Sciatic nerve (tissue), 2 donors: ENCODE measurements at regions not wholly inside any gene's neighbourhood (a gene's known extent, or its start where the extent isn't known, plus 50 kb on each side); places are given as distances from the start of the nearest gene placed in this dataset.

Experiments
- ATAC-seq: fragments of 200-7000 bp; cut with Tn5 transposase; one replicate; pipeline ENCODE4 v1.9.1; 2020; ENCODE audit warnings: mild to moderate bottlenecking, moderate library complexity
- DNase-seq: peaks from one replicate; pipeline ENCODE4 v3.0.0-alpha.2; 2020; ENCODE audit warnings: low spot score
- intact Hi-C: fragments of 100-400 bp; cut with DNase I; formaldehyde crosslinking; loops from one replicate; pipeline ENCODE4 v1.14.2; 2022
- donor health status: DM: no; HTN: no; CAD: no.
- donor health status: DM: no; HTN: no; CAD: no.

GRCh38 chr6:99093456-99094190 lies 145.9 kb upstream of the FBXL4 start:
- no peak for DNase-seq
- intact Hi-C loops = no loop called here

GRCh38 chr6:99092461-99092860 lies 144.7 kb upstream of the FBXL4 start:
- no peak for ATAC-seq
- intact Hi-C loops = no loop called here
- DNase-seq = no peak

More at GRCh38 chr6:99093456-99094190, 145.9 kb upstream of the FBXL4 start:
- no peak for ATAC-seq

DNA sequence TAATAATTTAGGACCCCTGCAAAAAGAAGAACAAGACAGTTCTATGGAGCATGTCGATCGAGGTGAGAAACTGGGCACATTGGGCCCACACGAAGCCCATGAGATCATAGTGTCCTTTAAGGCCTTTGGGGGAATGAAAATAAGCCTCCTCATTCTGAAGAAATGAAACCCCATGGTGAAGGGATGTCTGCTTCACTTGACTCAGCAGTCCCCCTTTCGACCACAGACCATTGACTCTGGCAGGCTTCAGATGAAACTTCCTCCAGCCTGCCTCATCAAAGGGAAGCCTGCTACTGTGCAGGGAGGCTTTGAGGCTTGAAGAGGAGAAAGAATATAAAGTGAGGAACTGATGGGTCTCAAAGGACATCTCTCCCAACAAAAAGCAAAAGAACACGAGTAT lies 144.2 kb upstream of the FBXL4 start:
- intact Hi-C loops = no loop called here
- DNase-seq = no peak
- no peak for ATAC-seq

- ATAC-seq (no peak), DNase-seq (no peak)
- intact Hi-C loops = no loop called here
These were observed 132.4 kb upstream of the FBXL4 start for GRCh38 chr6:99080191-99080590.

DNA sequence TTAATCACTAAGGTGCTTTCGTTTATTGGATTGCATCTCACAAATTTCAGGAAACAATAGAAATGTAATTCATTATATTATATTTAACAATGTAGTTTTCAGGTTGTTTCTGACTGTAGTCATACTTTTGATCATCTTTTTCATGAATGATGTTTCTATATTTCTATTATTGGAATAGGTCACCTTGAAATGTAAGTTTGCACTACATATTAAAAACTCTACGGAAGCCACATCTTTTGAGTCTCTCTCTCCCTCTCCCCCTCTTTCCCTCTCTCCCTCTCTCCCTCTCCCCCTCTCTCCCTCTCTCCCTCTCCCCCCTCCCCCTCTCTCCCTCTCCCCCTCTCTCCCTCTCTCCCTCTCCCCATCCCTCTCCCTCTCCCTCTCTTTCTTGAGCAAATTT lies 131.3 kb upstream of the FBXL4 start:
- intact Hi-C loops = no loop called here
- no peak for ATAC-seq

GRCh38 chr6:99073223-99073622 lies 125.5 kb upstream of the FBXL4 start:
- ATAC-seq (no peak), DNase-seq (no peak)
- intact Hi-C loops = no loop called here

More for the DNA sequence above, 131.3 kb upstream of the FBXL4 start:
- DNase-seq = no peak

- ATAC-seq = no peak
- intact Hi-C loops = no loop called here
- no peak for DNase-seq
These were observed 118.3 kb upstream of the FBXL4 start for GRCh38 chr6:99066044-99066443.

GRCh38 chr6:99064834-99065233 lies 117.1 kb upstream of the FBXL4 start:
- intact Hi-C loops = no loop called here
- ATAC-seq (no peak), DNase-seq (no peak)

DNA sequence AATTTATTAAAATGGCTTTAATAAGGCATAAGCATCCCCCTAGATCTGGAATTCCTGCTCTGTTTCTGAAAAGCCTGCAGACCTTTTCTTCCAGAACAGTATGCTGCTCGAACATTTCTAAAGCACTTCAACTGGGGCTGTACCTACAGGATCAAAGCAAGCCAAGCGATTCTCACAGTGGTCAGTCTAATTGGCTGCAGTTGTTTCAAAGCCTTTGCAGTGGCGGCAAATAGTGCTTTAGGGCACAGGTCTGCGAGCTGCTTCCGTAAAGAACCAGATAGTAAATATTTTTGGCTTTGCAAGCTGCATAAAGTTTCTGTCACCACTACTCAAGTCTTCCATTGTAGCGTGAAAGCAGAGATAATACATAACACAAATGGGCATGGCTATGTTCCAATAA lies 88.9 kb upstream of the FBXL4 start:
- DNase-seq = no peak
- intact Hi-C loops = no loop called here
- ATAC-seq = no peak

- DNase-seq (no peak), ATAC-seq (no peak)
- intact Hi-C loops = no loop called here
These were observed 84.7 kb upstream of the FBXL4 start for GRCh38 chr6:99032396-99032795.

DNA sequence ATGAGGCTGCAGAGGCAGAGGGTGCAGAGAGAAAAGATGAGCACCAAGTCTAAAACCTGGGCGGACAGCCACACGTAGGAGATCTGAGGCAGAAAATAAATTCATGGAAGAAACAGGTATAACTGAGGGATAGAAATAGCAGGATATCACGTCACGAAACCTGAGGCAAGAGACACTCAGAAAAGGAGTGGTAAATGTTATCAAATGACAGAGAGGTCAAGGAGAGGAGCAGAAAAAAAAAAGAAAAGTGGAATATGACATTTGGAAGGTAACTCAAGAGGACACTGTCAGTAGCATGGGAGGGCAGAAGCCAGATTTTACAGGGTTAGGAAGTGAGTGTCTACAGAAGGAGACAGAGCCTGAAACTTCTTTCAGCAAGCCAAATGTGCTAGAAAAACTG lies 84.2 kb upstream of the FBXL4 start:
- ATAC-seq (no peak), DNase-seq (no peak)
- intact Hi-C loops = no loop called here

- DNase-seq (no peak), ATAC-seq (no peak)
- intact Hi-C loops = no loop called here
These were observed 83.2 kb upstream of the FBXL4 start for GRCh38 chr6:99030915-99031314.

- no peak for DNase-seq
- no peak for ATAC-seq
- intact Hi-C loops = no loop called here
These were observed 78.4 kb upstream of the FBXL4 start for GRCh38 chr6:99026135-99026534.

DNA sequence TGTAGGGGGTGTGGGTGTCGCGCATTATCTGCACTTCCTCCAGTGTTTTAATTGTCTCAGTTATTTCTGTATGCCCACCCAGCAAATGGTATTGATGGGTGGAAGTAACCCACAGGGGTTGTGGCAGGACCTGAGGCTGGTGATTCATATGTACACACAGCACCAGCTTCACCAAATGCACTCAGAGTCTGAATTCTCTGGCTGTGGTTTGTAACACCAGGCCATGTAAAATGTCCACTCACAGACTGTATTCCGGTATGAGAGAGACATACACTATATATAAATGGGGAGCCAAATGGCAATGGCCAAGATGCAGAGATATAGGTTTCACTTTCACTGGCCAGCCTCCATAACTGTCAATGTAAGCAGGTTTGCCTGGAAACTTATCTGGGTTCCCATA lies 76.3 kb upstream of the FBXL4 start:
- ATAC-seq = no peak
- intact Hi-C loops = no loop called here
- DNase-seq = no peak

GRCh38 chr6:99022039-99022609 lies 74.4 kb upstream of the FBXL4 start:
- no peak for ATAC-seq
- intact Hi-C loops = no loop called here
- no peak for DNase-seq

DNA sequence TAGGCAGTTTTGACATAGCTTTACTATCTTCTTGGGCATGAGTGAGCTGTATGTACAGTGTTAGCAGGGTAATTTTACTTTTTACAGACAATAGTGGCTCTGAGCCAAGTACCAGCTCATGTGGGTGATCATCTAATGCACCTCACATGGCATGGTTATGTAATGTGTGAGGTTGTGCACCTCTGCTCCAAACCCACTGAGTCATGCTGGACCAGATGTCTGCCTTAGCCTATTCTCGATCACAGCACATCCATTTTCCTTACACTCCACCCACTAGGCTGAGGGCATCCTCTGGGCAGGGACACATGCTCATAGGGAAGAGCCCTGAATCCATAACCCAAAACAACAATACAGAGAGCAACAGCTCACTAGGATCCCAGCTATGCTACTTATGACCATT lies 71.6 kb upstream of the FBXL4 start:
- ATAC-seq (no peak), DNase-seq (no peak)
- intact Hi-C loops = no loop called here

GRCh38 chr6:99017150-99017549 lies 69.4 kb upstream of the FBXL4 start:
- intact Hi-C loops = no loop called here
- DNase-seq = no peak
- no peak for ATAC-seq

GRCh38 chr6:99016355-99016754 lies 68.6 kb upstream of the FBXL4 start:
- no peak for ATAC-seq
- intact Hi-C loops = no loop called here
- DNase-seq = no peak

DNA sequence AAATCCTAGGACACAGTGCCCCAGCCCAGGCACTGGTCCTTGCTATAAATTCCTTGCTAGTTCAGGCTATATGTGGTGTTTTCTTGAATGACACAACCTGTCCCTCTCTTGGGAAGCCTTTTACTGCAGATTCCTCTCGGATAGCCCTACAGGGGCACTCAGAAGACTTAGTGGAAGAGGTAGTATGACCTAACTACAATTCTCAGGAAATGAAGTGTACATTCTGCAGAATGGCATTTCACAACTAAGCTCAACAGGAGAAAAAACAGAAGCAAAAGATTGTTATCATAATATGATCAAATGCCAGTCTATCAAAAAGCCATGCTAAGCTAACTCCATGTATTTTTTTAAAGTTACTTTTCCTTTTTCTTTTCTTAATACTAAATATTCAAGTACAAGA lies 66.3 kb upstream of the FBXL4 start:
- ATAC-seq (no peak), DNase-seq (no peak)
- intact Hi-C loops = no loop called here

DNA sequence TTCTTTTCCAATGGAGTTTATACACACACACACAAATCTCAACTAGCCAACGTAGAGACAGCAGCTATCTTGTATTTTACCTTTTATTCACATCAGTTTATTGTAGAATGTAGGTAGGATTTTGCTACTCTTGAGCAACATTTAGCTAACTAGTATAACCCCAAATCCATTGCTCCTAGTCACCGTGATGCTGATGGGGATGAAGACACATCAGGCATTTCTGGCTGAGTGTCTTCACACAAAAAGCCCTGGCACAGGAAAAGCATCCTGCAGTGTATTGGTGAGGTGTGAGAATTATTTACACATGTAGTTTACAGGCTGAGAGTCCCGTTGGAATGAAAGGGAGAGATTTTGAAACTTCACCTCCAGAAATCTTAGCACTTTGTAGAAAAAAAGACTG lies 65.9 kb upstream of the FBXL4 start:
- DNase-seq (no peak), ATAC-seq (no peak)
- intact Hi-C loops = no loop called here

DNA sequence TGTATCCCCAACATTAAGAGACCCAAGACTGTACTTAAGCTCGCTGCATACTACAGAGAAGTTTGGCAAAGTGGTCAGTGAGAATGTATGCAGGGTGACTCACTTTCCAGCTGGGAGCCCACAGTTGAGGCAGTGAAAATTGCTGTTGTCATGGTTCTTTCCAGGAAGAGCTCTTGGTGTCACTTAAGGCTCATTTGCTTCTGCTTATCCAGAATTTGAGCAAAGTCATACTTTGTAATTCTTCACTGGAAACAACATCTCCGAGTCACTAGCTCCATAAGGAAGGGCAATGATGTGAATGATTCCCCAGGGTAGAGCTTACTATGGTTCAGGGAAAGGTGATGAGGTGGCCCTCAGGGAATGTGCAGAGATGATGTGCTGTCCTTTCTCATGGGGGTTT lies 65.4 kb upstream of the FBXL4 start:
- intact Hi-C loops = no loop called here

More for the DNA sequence above, 65.4 kb upstream of the FBXL4 start:
- DNase-seq (no peak), ATAC-seq (no peak)
